PC-9 (cell line): ENCODE measurements at regions not wholly inside any gene's neighbourhood (a gene's known extent, or its start where the extent isn't known, plus 50 kb on each side); places are given as distances from the start of the nearest gene placed in this dataset.

Experiments used
- CTCF ChIP-seq: fragments of 200-600 bp; sonication (generic); conservative IDR thresholded peaks from 2 replicates; pipeline ENCODE4 v1.6.1; 2017; ENCODE audit warnings: mixed run types, antibody characterized with exemption, mild to moderate bottlenecking, moderate library complexity
- EZH2 ChIP-seq: fragments of 200-600 bp; sonication (generic); IDR thresholded peaks from 2 replicates; pipeline ENCODE4 v1.8.0; 2017; ENCODE audit warnings: antibody characterized with exemption, low read depth

DNA sequence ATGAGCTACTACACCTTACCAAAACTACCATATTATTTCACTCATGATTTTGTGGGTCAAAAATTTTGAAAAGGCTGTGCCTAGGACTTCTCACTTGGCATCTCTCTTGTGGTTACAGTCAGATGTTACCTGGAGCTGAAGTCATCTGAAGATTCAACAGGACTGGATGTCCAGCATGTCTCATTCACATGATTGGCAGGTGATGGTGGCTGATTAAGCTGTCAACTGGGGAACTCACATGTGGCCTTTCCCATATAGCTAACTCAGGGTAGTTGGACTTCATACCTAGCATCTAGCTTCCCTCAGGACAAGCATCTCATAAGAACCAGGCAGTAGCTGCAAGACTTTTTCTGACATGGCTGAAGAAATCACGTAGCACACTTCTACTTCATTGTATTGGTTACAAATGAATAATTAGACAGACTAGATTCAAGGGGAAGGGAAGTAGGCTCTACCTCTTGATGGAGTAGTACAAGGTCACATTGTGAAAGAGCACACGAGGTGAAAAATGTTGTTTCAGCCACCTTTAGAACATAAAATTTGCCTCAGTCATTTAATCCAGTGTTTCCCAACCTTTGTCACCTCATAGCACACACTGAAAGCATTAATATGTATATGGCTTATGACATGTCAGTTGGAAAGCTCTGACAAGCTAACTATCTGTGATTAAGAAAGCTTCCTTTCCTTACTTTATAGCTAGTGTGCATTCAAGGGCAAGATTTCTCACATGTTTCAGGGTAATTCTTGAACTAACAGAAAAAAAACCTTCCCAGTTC lies 68.0 kb upstream of the PTGFRN start:
- TF ChIP-seq CTCF = no peak
- no peak for TF ChIP-seq EZH2
